Esophagus muscularis mucosa (tissue), 4 donors: ENCODE measurements at regions not wholly inside any gene's neighbourhood (a gene's known extent, or its start where the extent isn't known, plus 50 kb on each side); places are given as distances from the start of the nearest gene placed in this dataset.
A peak's percentile ranks its signal among the peaks of the same experiment; 100 is the strongest.

Experiments used
- DNase-seq: peaks from one replicate; pipeline ENCODE4 v3.0.0-alpha.2; 2017; ENCODE audit errors: extremely low spot score
- H3K27ac ChIP-seq, 4 donors: fragments of 200-600 bp; sonication (generic); replicated peaks in 1 of 4; 1 replicate in 3 of 4; 2 replicates in 1 of 4; pipeline ENCODE4 v1.5.1; 2016 to 2019; ENCODE audit warnings: mild to moderate bottlenecking in 1 of 4
- H3K27me3 ChIP-seq, 4 donors: fragments of 200-600 bp; sonication (generic); one replicate each; pipeline versions ENCODE4 v1.5.1 to v1.6.0; 2016 to 2019
- H3K36me3 ChIP-seq, 4 donors: fragments of 200-600 bp; sonication (generic); one replicate each; pipeline ENCODE4 v1.5.1; 2016 to 2019
- H3K4me1 ChIP-seq, 4 donors: fragments of 200-600 bp; sonication (generic); one replicate each; pipeline ENCODE4 v1.5.1; 2016 to 2019
- H3K4me3 ChIP-seq, 4 donors: fragments of 200-600 bp; sonication (generic); 1 replicate in 2 of 4; 2 replicates in 2 of 4; pipeline ENCODE4 v1.5.1; 2016 to 2019; ENCODE audit warnings: mild to moderate bottlenecking in 4 of 4, moderate library complexity in 1 of 4
- H3K9me3 ChIP-seq, 4 donors: fragments of 200-600 bp; sonication (generic); 1 replicate in 3 of 4; 2 replicates in 1 of 4; pipeline ENCODE4 v1.5.1; 2016 to 2019
- CTCF ChIP-seq, 3 experiments: fragments of 200-600 bp in 2 of 3; fragments of 450-650 bp in 1 of 3; sonication (generic) in 2 of 3; IDR thresholded peaks; one replicate each; pipeline ENCODE4 v1.5.1; 2017 to 2019; ENCODE audit warnings: antibody characterized with exemption in 3 of 3, mild to moderate bottlenecking in 2 of 3, moderate library complexity in 1 of 3
- EP300 ChIP-seq: sonication (generic); formaldehyde crosslinking; IDR thresholded peaks from one replicate; pipeline ENCODE4 v1.6.1; 2017; ENCODE audit warnings: antibody characterized with exemption
- POLR2A ChIP-seq: fragments of 450-650 bp; IDR thresholded peaks from one replicate; pipeline ENCODE4 v1.6.1; 2017; ENCODE audit warnings: antibody characterized with exemption, moderate library complexity, mild to moderate bottlenecking, low read depth
- POLR2AphosphoS5 ChIP-seq, 2 donors: sonication (generic); formaldehyde crosslinking; IDR thresholded peaks; one replicate each; pipeline ENCODE4 v1.6.1; 2017; ENCODE audit warnings: antibody characterized with exemption in 2 of 2
- WGBS: methylation state at CpG from one replicate; pipeline ENCODE4 v1.1.5; 2018; 5-methylcytosine and 5-hydroxymethylcytosine counted together
- intact Hi-C: fragments of 100-400 bp; cut with DNase I; formaldehyde crosslinking; loops from one replicate; pipeline ENCODE4 v1.15.1; 2023

GRCh38 chr6:43990627-43991619 is 136.3 kb downstream of the MRPL14 start:
- intact Hi-C loops = no loop called here
- no peak for DNase-seq
- Histone ChIP-seq H3K4me1 (peaks cover 25 to 40% (median 32%) of the 10 kb centered on the region in 4 donors), H3K27me3 (no peaks in the 10 kb centered on the region), H3K9me3 (no peaks in the 10 kb centered on the region), H3K36me3 (no peaks in the 10 kb centered on the region), H3K4me3 (no peak overlapping the region), H3K27ac (peak overlapping the region; percentile 33 to 68 (median 58))
- 43% methylated on average over 18 of the region's 18 CpGs for WGBS
- TF ChIP-seq POLR2AphosphoS5 (IDR thresholded peaks at IDR 0.05) (no peak), EP300 (no peak), POLR2A (no peak), CTCF (IDR thresholded peaks at IDR 0.05) (no peak)

GRCh38 chr6:43990275-43990626 is 137.0 kb downstream of the MRPL14 start:
- Histone ChIP-seq H3K4me3 (no peak overlapping the region), H3K4me1 (peaks cover 25 to 40% (median 32%) of the 10 kb centered on the region in 4 donors), H3K36me3 (no peaks in the 10 kb centered on the region), H3K27ac (peak overlapping the region; percentile 33 to 68 (median 58)), H3K9me3 (no peaks in the 10 kb centered on the region), H3K27me3 (no peaks in the 10 kb centered on the region)
- DNase-seq = no peak
- peak; percentile 35 to 52 for TF ChIP-seq POLR2AphosphoS5 (IDR thresholded peaks at IDR 0.05)
- TF ChIP-seq EP300 = no peak
- TF ChIP-seq POLR2A = no peak
- 30% methylated on average over 9 of the region's 9 CpGs for WGBS
- intact Hi-C loops = no loop called here

GRCh38 chr6:43989581-43990146 is 137.6 kb downstream of the MRPL14 start:
- no peaks in the 10 kb centered on the region for H3K36me3 ChIP-seq
- TF ChIP-seq CTCF (IDR thresholded peaks at IDR 0.05) = no peak
- no peak for TF ChIP-seq POLR2A
- TF ChIP-seq EP300 = no peak
- TF ChIP-seq POLR2AphosphoS5 (IDR thresholded peaks at IDR 0.05) = no peak
- intact Hi-C loops = no loop called here
- no peak for DNase-seq
- no peaks in the 10 kb centered on the region for H3K27me3 ChIP-seq
- H3K4me3 ChIP-seq = no peak overlapping the region
- no peaks in the 10 kb centered on the region for H3K9me3 ChIP-seq
- peaks cover 25 to 40% (median 32%) of the 10 kb centered on the region in 4 donors for H3K4me1 ChIP-seq
- peak overlapping the region; percentile 33 to 68 (median 58) for H3K27ac ChIP-seq
- 68% methylated on average over 4 of the region's 10 CpGs for WGBS

GRCh38 chr6:43988801-43989200 is 138.5 kb downstream of the MRPL14 start:
- H3K4me3 ChIP-seq = no peak overlapping the region
- no peaks in the 10 kb centered on the region for H3K27me3 ChIP-seq
- no peaks in the 10 kb centered on the region for H3K36me3 ChIP-seq
- DNase-seq = no peak
- no peak for TF ChIP-seq POLR2A
- no peak for TF ChIP-seq EP300
- no peak for TF ChIP-seq CTCF (IDR thresholded peaks at IDR 0.05)
- TF ChIP-seq POLR2AphosphoS5 (IDR thresholded peaks at IDR 0.05) = no peak
- intact Hi-C loops = no loop called here
- H3K9me3 ChIP-seq = no peaks in the 10 kb centered on the region
- WGBS = 87% methylated on average over 3 of the region's 3 CpGs
- H3K27ac ChIP-seq = no peak overlapping the region
- peaks cover 25 to 35% (median 30%) of the 10 kb centered on the region in 4 donors for H3K4me1 ChIP-seq

GRCh38 chr6:43987838-43988439 is 139.3 kb downstream of the MRPL14 start:
- Histone ChIP-seq H3K36me3 (no peaks in the 10 kb centered on the region), H3K27me3 (no peaks in the 10 kb centered on the region), H3K4me1 (peaks cover 21 to 28% (median 24%) of the 10 kb centered on the region in 4 donors), H3K4me3 (no peak overlapping the region), H3K27ac (no peak overlapping the region), H3K9me3 (no peaks in the 10 kb centered on the region)
- TF ChIP-seq CTCF (IDR thresholded peaks at IDR 0.05) (no peak), POLR2AphosphoS5 (IDR thresholded peaks at IDR 0.05) (no peak), POLR2A (no peak), EP300 (no peak)
- intact Hi-C loops = no loop called here
- 93% methylated on average over 6 of the region's 7 CpGs for WGBS
- DNase-seq = no peak
